ENCODE measurements at regions not wholly inside any gene's neighbourhood (a gene's known extent, or its start where the extent isn't known, plus 50 kb on each side); places are given as distances from the start of the nearest gene placed in this dataset.

- H3K27ac ChIP-seq = no peak overlapping the region
- POLR2A ChIA-PET (ENCODE audit: low non-redundant PET) = no interaction called here
- TF ChIP-seq, protein P1, sequence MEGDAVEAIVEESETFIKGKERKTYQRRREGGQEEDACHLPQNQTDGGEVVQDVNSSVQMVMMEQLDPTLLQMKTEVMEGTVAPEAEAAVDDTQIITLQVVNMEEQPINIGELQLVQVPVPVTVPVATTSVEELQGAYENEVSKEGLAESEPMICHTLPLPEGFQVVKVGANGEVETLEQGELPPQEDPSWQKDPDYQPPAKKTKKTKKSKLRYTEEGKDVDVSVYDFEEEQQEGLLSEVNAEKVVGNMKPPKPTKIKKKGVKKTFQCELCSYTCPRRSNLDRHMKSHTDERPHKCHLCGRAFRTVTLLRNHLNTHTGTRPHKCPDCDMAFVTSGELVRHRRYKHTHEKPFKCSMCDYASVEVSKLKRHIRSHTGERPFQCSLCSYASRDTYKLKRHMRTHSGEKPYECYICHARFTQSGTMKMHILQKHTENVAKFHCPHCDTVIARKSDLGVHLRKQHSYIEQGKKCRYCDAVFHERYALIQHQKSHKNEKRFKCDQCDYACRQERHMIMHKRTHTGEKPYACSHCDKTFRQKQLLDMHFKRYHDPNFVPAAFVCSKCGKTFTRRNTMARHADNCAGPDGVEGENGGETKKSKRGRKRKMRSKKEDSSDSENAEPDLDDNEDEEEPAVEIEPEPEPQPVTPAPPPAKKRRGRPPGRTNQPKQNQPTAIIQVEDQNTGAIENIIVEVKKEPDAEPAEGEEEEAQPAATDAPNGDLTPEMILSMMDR (conservative IDR thresholded peaks at IDR 0.05; ENCODE audit: low read depth) = no peak
- CTCF ChIA-PET = interaction anchor here (0.7 kb wide), 1 partner anchor 20 kb away, joined by 3 read pairs; no protein-coding TSS in a partner anchor
- DNase-seq (ENCODE audit: low spot score) = no peak
These were observed 608.4 kb upstream of the HTR2C start for GRCh38 chrX:113975441-113975840.

DNA sequence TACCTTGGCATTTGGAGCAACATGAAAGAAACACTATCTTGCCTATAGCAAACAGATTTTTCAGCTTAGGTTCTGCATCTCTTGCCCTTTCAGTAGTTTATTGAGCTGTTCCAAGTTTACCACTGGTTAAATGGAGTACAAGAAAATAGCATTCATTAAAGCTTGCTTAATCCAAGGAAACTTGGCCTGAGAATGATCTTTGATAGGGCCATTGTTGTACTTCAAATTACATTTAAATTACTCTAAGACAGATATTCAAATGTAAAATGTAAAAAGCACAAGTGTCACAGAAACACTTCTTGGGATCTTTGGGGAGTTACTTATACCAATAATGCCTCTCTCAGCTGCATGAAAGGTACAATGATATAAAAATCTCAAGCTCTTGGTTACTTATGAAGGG lies 609.0 kb upstream of the HTR2C start:
- no peak for DNase-seq (ENCODE audit: low spot score)
- POLR2A ChIA-PET (ENCODE audit: low non-redundant PET) = no interaction called here
- TF ChIP-seq, protein P1 (conservative IDR thresholded peaks at IDR 0.05; ENCODE audit: low read depth) = no peak
- CTCF ChIA-PET = no interaction called here
- no peak overlapping the region for H3K27ac ChIP-seq

GRCh38 chrX:113973706-113974105 lies 610.2 kb upstream of the HTR2C start:
- TF ChIP-seq, protein P1 (conservative IDR thresholded peaks at IDR 0.05; ENCODE audit: low read depth) = no peak
- DNase-seq (ENCODE audit: low spot score) = no peak
- CTCF ChIA-PET = no interaction called here
- POLR2A ChIA-PET (ENCODE audit: low non-redundant PET) = no interaction called here
- no peak overlapping the region for H3K27ac ChIP-seq

- POLR2A ChIA-PET (ENCODE audit: low non-redundant PET) = no interaction called here
- no peak for DNase-seq (ENCODE audit: low spot score)
- CTCF ChIA-PET = no interaction called here
These were observed 617.1 kb upstream of the HTR2C start for GRCh38 chrX:113966791-113967190.

GRCh38 chrX:113962343-113962742 lies 621.5 kb upstream of the HTR2C start:
- TF ChIP-seq, protein P1 (conservative IDR thresholded peaks at IDR 0.05; ENCODE audit: low read depth) = no peak
- ChIA-PET POLR2A (ENCODE audit: low non-redundant PET) (no interaction called here), CTCF (no interaction called here)

More at GRCh38 chrX:113966791-113967190, 617.1 kb upstream of the HTR2C start:
- TF ChIP-seq, protein P1 (conservative IDR thresholded peaks at IDR 0.05; ENCODE audit: low read depth) = no peak
- H3K27ac ChIP-seq = no peak overlapping the region

DNA sequence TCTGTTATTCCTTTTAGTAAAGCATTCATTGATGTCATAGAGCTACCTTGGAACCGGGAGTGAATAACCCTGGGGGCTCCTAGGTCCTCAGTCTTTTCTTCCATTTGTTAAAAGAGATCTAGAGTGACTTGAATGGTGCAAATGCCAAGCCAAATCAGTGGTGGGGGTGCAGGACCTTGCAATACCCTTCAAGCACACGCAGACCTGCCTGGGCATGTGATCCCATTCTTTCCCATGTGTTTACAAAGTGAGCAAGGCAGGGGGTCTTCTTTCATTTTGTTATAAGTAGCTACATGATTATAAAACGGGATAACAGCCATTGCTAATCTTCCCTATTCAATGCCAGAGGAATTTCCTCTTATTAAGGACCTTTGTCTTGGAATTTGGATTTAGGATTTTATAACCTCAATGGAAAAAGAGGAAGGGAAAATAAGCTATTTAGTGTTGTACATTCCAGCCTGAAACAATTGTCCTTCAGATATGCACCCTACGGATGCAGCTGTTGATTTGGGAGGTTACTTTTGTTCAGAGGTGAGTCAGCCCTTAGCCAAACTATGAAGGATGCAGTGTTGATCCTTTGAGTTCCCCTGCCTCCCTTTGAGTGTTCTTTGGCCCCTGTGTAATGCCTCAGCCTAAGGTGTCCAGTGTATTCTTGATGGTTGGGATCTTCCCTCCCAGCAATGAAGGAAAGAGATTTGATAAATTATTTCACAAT lies 623.8 kb upstream of the HTR2C start:
- CTCF ChIA-PET = interaction anchor here (0.7 kb wide), 1 partner anchor 670 kb away, joined by 3 read pairs; no protein-coding TSS in a partner anchor
- no peak overlapping the region for H3K27ac ChIP-seq

More at GRCh38 chrX:113962343-113962742, 621.5 kb upstream of the HTR2C start:
- no peak for DNase-seq (ENCODE audit: low spot score)
- no peak overlapping the region for H3K27ac ChIP-seq

More for the DNA sequence above, 623.8 kb upstream of the HTR2C start:
- TF ChIP-seq, protein P1 (conservative IDR thresholded peaks at IDR 0.05; ENCODE audit: low read depth) = no peak
- POLR2A ChIA-PET (ENCODE audit: low non-redundant PET) = no interaction called here
- no peak for DNase-seq (ENCODE audit: low spot score)
